ENCODE measurements at regions not wholly inside any gene's neighbourhood (a gene's known extent, or its start where the extent isn't known, plus 50 kb on each side); places are given as distances from the start of the nearest gene placed in this dataset.
A peak's percentile ranks its signal among the peaks of the same experiment; 100 is the strongest.
"Not testable (repeated sequence)": the region's sequence is repeated elsewhere in the genome, so short reads cannot be mapped to it uniquely, and the experiment has no call there.

GRCh38 chr3:31198890-31199289, 304.4 kb upstream of the GADL1 start:
- Histone ChIP-seq H3K4me1 (peaks cover 4% of the 10 kb centered on the region; the same call in 1 of the 3 replicates), H3K4me3 (no peak overlapping the region), H3K27ac (no peak overlapping the region), H3K4me2 (no peak overlapping the region), H3K9me3 (no peaks in the 10 kb centered on the region)
- TF ChIP-seq RAD21 (conservative IDR thresholded peaks at IDR 0.05 in 1 of 2, IDR thresholded peaks at IDR 0.05 in 1 of 2) (no peak), POLR2A (IDR thresholded peaks at IDR 0.05; ENCODE audit: low read length) (no peak), EHMT2 (IDR thresholded peaks at IDR 0.05; ENCODE audit: low read depth) (no peak), MAX (IDR thresholded peaks at IDR 0.05) (no peak), MYC (IDR thresholded peaks at IDR 0.05; ENCODE audit: borderline replicate concordance, low read length) (no peak), RCOR1 (IDR thresholded peaks at IDR 0.05; ENCODE audit: low read depth, low read length) (no peak), BHLHE40 (IDR thresholded peaks at IDR 0.05; ENCODE audit: low read depth, low read length) (no peak), KDM5A (IDR thresholded peaks at IDR 0.05) (no peak), EP300 (IDR thresholded peaks at IDR 0.05) (no peak), FOSB (CRISPR knock-in tag; IDR thresholded peaks at IDR 0.05) (no peak), SMC3 (IDR thresholded peaks at IDR 0.05) (no peak), ZNF302 (CRISPR knock-in tag; IDR thresholded peaks at IDR 0.05) (no peak), PHF8 (IDR thresholded peaks at IDR 0.05; ENCODE audit: borderline replicate concordance, low read depth) (no peak), RFX5 (IDR thresholded peaks at IDR 0.05) (no peak), FOSL2 (IDR thresholded peaks at IDR 0.05) (no peak), FOSL2 (CRISPR knock-in tag; IDR thresholded peaks at IDR 0.05) (no peak), MAFK (IDR thresholded peaks at IDR 0.05; ENCODE audit: partially characterized antibody) (no peak), MAZ (IDR thresholded peaks at IDR 0.05; ENCODE audit: borderline replicate concordance, low read depth, low read length) (no peak)
- DNase-seq (ENCODE audit: low read depth in 1 of 2, low spot score in 1 of 2) (no peak), FAIRE-seq (no peak), ATAC-seq (no peak)
- CTCF ChIA-PET, result no interaction called here
- POLR2A ChIA-PET, result no interaction called here

GRCh38 chr3:31203960-31204795, 309.7 kb upstream of the GADL1 start:
- ChIA-PET POLR2A (no interaction called here), CTCF (no interaction called here)
- Histone ChIP-seq H3K27ac (no peak overlapping the region), H3K4me2 (peak overlapping the region; percentile 55), H3K9me3 (no peaks in the 10 kb centered on the region), H3K4me3 (no peak overlapping the region; the same call in 2 of the 3 replicates), H3K4me1 (peaks cover 15% of the 10 kb centered on the region)
- peak; percentile 5 to 37 for DNase-seq (ENCODE audit: low read depth in 1 of 2, low spot score in 1 of 2)
- FAIRE-seq, result no peak
- TF ChIP-seq EHMT2 (IDR thresholded peaks at IDR 0.05; ENCODE audit: low read depth), result no peak
- TF ChIP-seq FOXS1 (CRISPR knock-in tag; IDR thresholded peaks at IDR 0.05), result no peak
- TF ChIP-seq PBX3 (IDR thresholded peaks at IDR 0.05), result no peak
- no peak for TF ChIP-seq SREBF2 (IDR thresholded peaks at IDR 0.05)
- no peak for TF ChIP-seq RFX5 (IDR thresholded peaks at IDR 0.05)
- TF ChIP-seq ATOH8 (CRISPR knock-in tag; IDR thresholded peaks at IDR 0.05; ENCODE audit: low read depth), result no peak
- TF ChIP-seq BCL3 (IDR thresholded peaks at IDR 0.05), result no peak
- no peak for TF ChIP-seq MAFK (IDR thresholded peaks at IDR 0.05; ENCODE audit: partially characterized antibody)
- TF ChIP-seq RARB (CRISPR knock-in tag; IDR thresholded peaks at IDR 0.05), result no peak
- TF ChIP-seq NPAS2 (CRISPR knock-in tag; IDR thresholded peaks at IDR 0.05; ENCODE audit: borderline replicate concordance), result no peak
- TF ChIP-seq FOSL2 (IDR thresholded peaks at IDR 0.05), result no peak
- TF ChIP-seq FOSL2 (CRISPR knock-in tag; IDR thresholded peaks at IDR 0.05), result no peak
- TF ChIP-seq REST (IDR thresholded peaks at IDR 0.05), result no peak
- TF ChIP-seq ZC3H11A (IDR thresholded peaks at IDR 0.05), result no peak
- TF ChIP-seq MYC (IDR thresholded peaks at IDR 0.05; ENCODE audit: borderline replicate concordance, low read length), result no peak
- 25% methylated on average over 5 of the region's 5 CpGs for WGBS (ENCODE audit: missing lambda C conversion rate)
- peak; percentile 30 to 58; a peak in 4 of 6 replicates for ATAC-seq

GRCh38 chr3:31204796-31205056, 310.3 kb upstream of the GADL1 start:
- FAIRE-seq, POLR2A ChIA-PET: not testable (repeated sequence)

More at GRCh38 chr3:31204796-31205056, 310.3 kb upstream of the GADL1 start:
- Histone ChIP-seq H3K4me2 (peak overlapping the region; percentile 55), H3K4me1 (peaks cover 15% of the 10 kb centered on the region)
- H3K4me3 ChIP-seq; ATAC-seq; CTCF ChIA-PET; H3K9me3 ChIP-seq; DNase-seq (ENCODE audit: low read depth in 1 of 2, low spot score in 1 of 2); H3K27ac ChIP-seq: not testable (repeated sequence)
- 74% methylated on average over 4 of the region's 4 CpGs for WGBS (ENCODE audit: missing lambda C conversion rate)

All from A549 (cell line).